C4-2B (cell line): ENCODE measurements at regions not wholly inside any gene's neighbourhood (a gene's known extent, or its start where the extent isn't known, plus 50 kb on each side); places are given as distances from the start of the nearest gene placed in this dataset.

Experiments used
- CTCF ChIP-seq: fragments of 450-650 bp; conservative IDR thresholded peaks from 2 replicates; pipeline ENCODE4 v1.5.1; 2017; ENCODE audit warnings: mild to moderate bottlenecking
- ZFX ChIP-seq: fragments of 450-650 bp; IDR thresholded peaks from 2 replicates; pipeline ENCODE4 v1.6.1; 2017

DNA sequence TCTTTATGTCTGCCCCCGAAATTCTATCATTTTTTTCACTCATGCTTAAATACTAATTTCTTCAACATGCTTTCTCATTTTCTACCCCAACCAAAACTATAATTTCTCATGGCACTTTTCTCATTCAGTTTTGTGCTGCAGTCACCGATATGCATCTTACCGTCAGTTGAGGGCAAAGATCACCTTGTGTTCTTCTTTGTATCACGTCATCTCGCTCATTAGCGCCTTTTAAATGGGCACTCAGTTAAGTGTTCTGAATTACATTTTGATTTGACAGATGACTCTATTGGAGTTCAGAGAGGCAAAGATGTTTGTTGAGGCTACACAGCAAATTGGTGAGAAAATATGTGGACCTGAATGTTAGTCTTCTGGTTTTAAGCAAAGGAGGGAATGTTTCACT is 211.7 kb upstream of the GLRA1 start:
- TF ChIP-seq CTCF = no peak
- no peak for TF ChIP-seq ZFX
